Suprapubic skin (tissue), 4 donors: ENCODE measurements at regions not wholly inside any gene's neighbourhood (a gene's known extent, or its start where the extent isn't known, plus 50 kb on each side); places are given as distances from the start of the nearest gene placed in this dataset.
"Not testable (repeated sequence)": the region's sequence is repeated elsewhere in the genome, so short reads cannot be mapped to it uniquely, and the experiment has no call there.

Source experiments
- EP300 ChIP-seq: sonication (generic); formaldehyde crosslinking; IDR thresholded peaks from one replicate; pipeline ENCODE4 v1.6.1; 2017; ENCODE audit warnings: antibody characterized with exemption
- POLR2A ChIP-seq, 2 donors: fragments of 450-650 bp; IDR thresholded peaks; one replicate each; pipeline ENCODE4 v1.6.1; 2017; ENCODE audit warnings: antibody characterized with exemption in 2 of 2, mild to moderate bottlenecking in 2 of 2, moderate library complexity in 2 of 2
- POLR2AphosphoS5 ChIP-seq, 3 donors: sonication (generic); formaldehyde crosslinking; IDR thresholded peaks; one replicate each; pipeline ENCODE4 v1.6.1; 2017; ENCODE audit warnings: antibody characterized with exemption in 3 of 3
- TF ChIP-seq, protein P1 (sequence below), 2 donors: fragments of 200-600 bp in 1 of 2; fragments of 450-650 bp in 1 of 2; sonication (generic) in 1 of 2; IDR thresholded peaks; one replicate each; pipeline ENCODE4 v1.5.1; 2016 to 2019; ENCODE audit warnings: antibody characterized with exemption in 2 of 2, mild to moderate bottlenecking in 1 of 2, moderate library complexity in 1 of 2

DNA sequence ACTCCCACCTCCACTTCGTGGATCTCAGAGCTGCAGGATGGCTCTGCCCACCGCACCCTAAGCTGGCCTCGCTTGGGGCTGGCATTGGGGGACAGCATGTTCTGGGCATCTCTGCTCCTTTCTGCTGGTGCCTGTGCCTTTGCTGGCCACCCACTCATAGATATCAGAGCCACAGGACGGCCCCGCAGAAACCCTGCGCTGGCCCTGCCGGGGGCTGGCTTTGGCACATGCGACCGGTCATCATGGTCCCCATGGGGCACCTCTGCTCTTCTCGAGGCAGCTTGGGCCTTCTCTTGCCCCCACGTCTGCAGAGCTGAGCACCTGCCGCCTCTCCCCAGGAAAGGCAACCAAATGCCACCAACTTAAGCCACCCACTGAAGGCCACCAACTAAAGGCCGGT, 895.7 kb upstream of the DEFB115 start:
- TF ChIP-seq, protein P1, sequence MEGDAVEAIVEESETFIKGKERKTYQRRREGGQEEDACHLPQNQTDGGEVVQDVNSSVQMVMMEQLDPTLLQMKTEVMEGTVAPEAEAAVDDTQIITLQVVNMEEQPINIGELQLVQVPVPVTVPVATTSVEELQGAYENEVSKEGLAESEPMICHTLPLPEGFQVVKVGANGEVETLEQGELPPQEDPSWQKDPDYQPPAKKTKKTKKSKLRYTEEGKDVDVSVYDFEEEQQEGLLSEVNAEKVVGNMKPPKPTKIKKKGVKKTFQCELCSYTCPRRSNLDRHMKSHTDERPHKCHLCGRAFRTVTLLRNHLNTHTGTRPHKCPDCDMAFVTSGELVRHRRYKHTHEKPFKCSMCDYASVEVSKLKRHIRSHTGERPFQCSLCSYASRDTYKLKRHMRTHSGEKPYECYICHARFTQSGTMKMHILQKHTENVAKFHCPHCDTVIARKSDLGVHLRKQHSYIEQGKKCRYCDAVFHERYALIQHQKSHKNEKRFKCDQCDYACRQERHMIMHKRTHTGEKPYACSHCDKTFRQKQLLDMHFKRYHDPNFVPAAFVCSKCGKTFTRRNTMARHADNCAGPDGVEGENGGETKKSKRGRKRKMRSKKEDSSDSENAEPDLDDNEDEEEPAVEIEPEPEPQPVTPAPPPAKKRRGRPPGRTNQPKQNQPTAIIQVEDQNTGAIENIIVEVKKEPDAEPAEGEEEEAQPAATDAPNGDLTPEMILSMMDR (IDR thresholded peaks at IDR 0.05), result not testable (repeated sequence)
- not testable (repeated sequence) for TF ChIP-seq POLR2AphosphoS5 (IDR thresholded peaks at IDR 0.05); POLR2A (IDR thresholded peaks at IDR 0.05); EP300
